ENCODE measurements at regions not wholly inside any gene's neighbourhood (a gene's known extent, or its start where the extent isn't known, plus 50 kb on each side); places are given as distances from the start of the nearest gene placed in this dataset.

DNA sequence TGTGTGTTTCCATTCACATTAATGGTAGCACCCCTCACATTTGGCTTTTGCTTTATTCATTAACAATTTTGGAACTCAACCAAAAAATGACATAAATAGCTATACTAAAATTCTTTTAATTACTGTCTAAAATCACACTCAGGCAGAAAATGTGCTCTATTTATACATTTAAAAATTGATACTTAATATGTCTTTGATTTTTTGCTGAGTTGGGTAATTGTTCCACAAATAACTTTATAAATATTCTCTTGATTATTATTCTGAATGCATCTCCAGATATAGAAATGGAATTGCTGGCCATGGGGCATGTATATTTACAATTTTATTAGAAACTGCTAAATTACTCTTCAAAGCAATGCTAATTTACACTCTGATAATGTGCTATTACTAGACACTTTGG lies 658.7 kb upstream of the CHRM3 start:
- H3K27me3 Mint-ChIP-seq (ENCODE audit: low read depth, unreplicated experiment): no peaks in the 10 kb centered on the region
- DNase-seq (ENCODE audit: low read depth): no peak
- H3K27me3 ChIP-seq (ENCODE audit: insufficient read depth, low read length): no peaks in the 10 kb centered on the region
- H3K4me3 Mint-ChIP-seq (ENCODE audit: unreplicated experiment): no peak overlapping the region
- no peaks in the 10 kb centered on the region for H3K4me1 Mint-ChIP-seq (ENCODE audit: low read depth, unreplicated experiment)
- no peaks in the 10 kb centered on the region for H3K4me1 ChIP-seq (ENCODE audit: insufficient read depth, low read length)
- H2AFZ ChIP-seq (ENCODE audit: low read depth, low read length): no peak overlapping the region
- H3K27ac ChIP-seq (ENCODE audit: low read depth, low read length): no peak overlapping the region
- no peaks in the 10 kb centered on the region for H3K36me3 ChIP-seq (ENCODE audit: insufficient read depth, low read length)
- no peaks in the 10 kb centered on the region for H3K79me2 ChIP-seq (ENCODE audit: insufficient read depth, low read length)
- no peak for FAIRE-seq
- H4K20me1 ChIP-seq (ENCODE audit: insufficient read depth, low read length): no peaks in the 10 kb centered on the region
- no peak overlapping the region for H3K27ac Mint-ChIP-seq (ENCODE audit: unreplicated experiment)
- H3K9ac ChIP-seq (ENCODE audit: low read length): no peak overlapping the region
- H3K36me3 Mint-ChIP-seq (ENCODE audit: low read depth, unreplicated experiment): no peaks in the 10 kb centered on the region
- TF ChIP-seq, protein P1, sequence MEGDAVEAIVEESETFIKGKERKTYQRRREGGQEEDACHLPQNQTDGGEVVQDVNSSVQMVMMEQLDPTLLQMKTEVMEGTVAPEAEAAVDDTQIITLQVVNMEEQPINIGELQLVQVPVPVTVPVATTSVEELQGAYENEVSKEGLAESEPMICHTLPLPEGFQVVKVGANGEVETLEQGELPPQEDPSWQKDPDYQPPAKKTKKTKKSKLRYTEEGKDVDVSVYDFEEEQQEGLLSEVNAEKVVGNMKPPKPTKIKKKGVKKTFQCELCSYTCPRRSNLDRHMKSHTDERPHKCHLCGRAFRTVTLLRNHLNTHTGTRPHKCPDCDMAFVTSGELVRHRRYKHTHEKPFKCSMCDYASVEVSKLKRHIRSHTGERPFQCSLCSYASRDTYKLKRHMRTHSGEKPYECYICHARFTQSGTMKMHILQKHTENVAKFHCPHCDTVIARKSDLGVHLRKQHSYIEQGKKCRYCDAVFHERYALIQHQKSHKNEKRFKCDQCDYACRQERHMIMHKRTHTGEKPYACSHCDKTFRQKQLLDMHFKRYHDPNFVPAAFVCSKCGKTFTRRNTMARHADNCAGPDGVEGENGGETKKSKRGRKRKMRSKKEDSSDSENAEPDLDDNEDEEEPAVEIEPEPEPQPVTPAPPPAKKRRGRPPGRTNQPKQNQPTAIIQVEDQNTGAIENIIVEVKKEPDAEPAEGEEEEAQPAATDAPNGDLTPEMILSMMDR (IDR thresholded peaks at IDR 0.05; ENCODE audit: insufficient read depth, low read depth, low read length): no peak
- TF ChIP-seq EZH2 (IDR thresholded peaks at IDR 0.05; ENCODE audit: insufficient read depth, low read length): no peak
- H3K9me3 Mint-ChIP-seq (ENCODE audit: unreplicated experiment): no peaks in the 10 kb centered on the region
- no peak overlapping the region for H3K4me3 ChIP-seq (ENCODE audit: insufficient read depth, low read depth, low read length)
- no peaks in the 10 kb centered on the region for H3K9me3 ChIP-seq (ENCODE audit: insufficient read depth, low read depth, low read length)
- H3K4me2 ChIP-seq (ENCODE audit: low read length): no peak overlapping the region

DNA sequence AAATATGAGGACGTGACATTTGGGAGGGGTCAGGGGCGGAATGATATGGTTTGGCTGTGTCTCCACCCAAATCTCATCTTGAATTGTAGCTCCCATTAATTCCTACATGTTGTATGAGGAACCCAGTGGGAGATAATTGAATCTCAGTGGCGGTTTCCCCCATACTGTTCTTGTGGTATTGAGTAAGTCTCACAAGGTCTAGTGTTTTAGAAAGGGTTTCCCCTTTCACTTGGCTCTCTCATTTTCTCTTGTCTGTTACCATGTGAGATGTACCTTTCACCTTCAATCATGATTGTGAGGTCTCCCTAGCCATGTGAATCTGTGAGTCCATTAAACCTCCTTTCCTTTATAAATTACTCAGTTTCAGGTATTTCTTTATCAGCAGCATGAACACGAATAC lies 663.6 kb upstream of the CHRM3 start:
- Histone ChIP-seq H3K9ac (ENCODE audit: low read length) (no peak overlapping the region), H3K79me2 (ENCODE audit: insufficient read depth, low read length) (no peaks in the 10 kb centered on the region), H3K4me2 (ENCODE audit: low read length) (no peak overlapping the region), H3K4me1 (ENCODE audit: insufficient read depth, low read length) (no peaks in the 10 kb centered on the region), H3K27ac (ENCODE audit: low read depth, low read length) (no peak overlapping the region), H3K9me3 (ENCODE audit: insufficient read depth, low read depth, low read length) (no peaks in the 10 kb centered on the region), H3K27me3 (ENCODE audit: insufficient read depth, low read length) (no peaks in the 10 kb centered on the region), H3K36me3 (ENCODE audit: insufficient read depth, low read length) (no peaks in the 10 kb centered on the region), H4K20me1 (ENCODE audit: insufficient read depth, low read length) (no peaks in the 10 kb centered on the region), H3K4me3 (ENCODE audit: insufficient read depth, low read depth, low read length) (no peak overlapping the region), H2AFZ (ENCODE audit: low read depth, low read length) (no peak overlapping the region)
- DNase-seq (ENCODE audit: low read depth): no peak
- no peak for FAIRE-seq
- TF ChIP-seq, protein P1 (IDR thresholded peaks at IDR 0.05; ENCODE audit: insufficient read depth, low read depth, low read length): no peak
- no peak for TF ChIP-seq EZH2 (IDR thresholded peaks at IDR 0.05; ENCODE audit: insufficient read depth, low read length)
- Mint-ChIP-seq H3K4me1 (ENCODE audit: low read depth, unreplicated experiment) (no peaks in the 10 kb centered on the region), H3K27ac (ENCODE audit: unreplicated experiment) (no peak overlapping the region), H3K4me3 (ENCODE audit: unreplicated experiment) (no peak overlapping the region), H3K27me3 (ENCODE audit: low read depth, unreplicated experiment) (no peaks in the 10 kb centered on the region), H3K36me3 (ENCODE audit: low read depth, unreplicated experiment) (no peaks in the 10 kb centered on the region), H3K9me3 (ENCODE audit: unreplicated experiment) (no peaks in the 10 kb centered on the region)

DNA sequence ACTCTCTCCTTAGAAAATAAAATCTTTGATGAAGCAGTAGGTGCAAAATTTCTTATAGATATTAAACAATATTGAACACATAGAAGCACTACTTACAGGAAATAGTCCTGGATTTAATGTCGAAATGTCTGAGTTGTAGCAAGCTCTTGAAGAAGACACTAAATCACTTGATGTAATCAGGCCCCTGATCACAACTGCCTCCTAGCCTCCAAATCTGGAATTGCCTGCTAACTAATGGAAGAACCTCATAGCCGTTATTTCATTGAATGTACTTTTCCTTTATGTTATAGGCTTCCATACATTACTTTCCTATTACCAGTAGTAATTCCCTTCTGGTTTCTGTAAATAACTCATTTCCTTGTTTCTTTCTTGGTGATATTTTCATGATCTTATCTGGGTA lies 675.7 kb upstream of the CHRM3 start:
- no peaks in the 10 kb centered on the region for H3K4me1 Mint-ChIP-seq (ENCODE audit: low read depth, unreplicated experiment)
- no peaks in the 10 kb centered on the region for H3K36me3 Mint-ChIP-seq (ENCODE audit: low read depth, unreplicated experiment)
- H2AFZ ChIP-seq (ENCODE audit: low read depth, low read length): no peak overlapping the region
- no peaks in the 10 kb centered on the region for H3K4me1 ChIP-seq (ENCODE audit: insufficient read depth, low read length)
- DNase-seq (ENCODE audit: low read depth) (no peak), FAIRE-seq (no peak)
- no peaks in the 10 kb centered on the region for H4K20me1 ChIP-seq (ENCODE audit: insufficient read depth, low read length)
- no peak for TF ChIP-seq EZH2 (IDR thresholded peaks at IDR 0.05; ENCODE audit: insufficient read depth, low read length)
- TF ChIP-seq, protein P1 (IDR thresholded peaks at IDR 0.05; ENCODE audit: insufficient read depth, low read depth, low read length): no peak
- no peaks in the 10 kb centered on the region for H3K27me3 Mint-ChIP-seq (ENCODE audit: low read depth, unreplicated experiment)
- H3K4me2 ChIP-seq (ENCODE audit: low read length): no peak overlapping the region
- H3K4me3 ChIP-seq (ENCODE audit: insufficient read depth, low read depth, low read length): no peak overlapping the region
- no peaks in the 10 kb centered on the region for H3K79me2 ChIP-seq (ENCODE audit: insufficient read depth, low read length)
- H3K27ac ChIP-seq (ENCODE audit: low read depth, low read length): no peak overlapping the region
- H3K9me3 Mint-ChIP-seq (ENCODE audit: unreplicated experiment): peaks cover 2% of the 10 kb centered on the region
- H3K27me3 ChIP-seq (ENCODE audit: insufficient read depth, low read length): no peaks in the 10 kb centered on the region
- no peak overlapping the region for H3K9ac ChIP-seq (ENCODE audit: low read length)
- H3K9me3 ChIP-seq (ENCODE audit: insufficient read depth, low read depth, low read length): no peaks in the 10 kb centered on the region
- no peaks in the 10 kb centered on the region for H3K36me3 ChIP-seq (ENCODE audit: insufficient read depth, low read length)
- no peak overlapping the region for H3K4me3 Mint-ChIP-seq (ENCODE audit: unreplicated experiment)
- H3K27ac Mint-ChIP-seq (ENCODE audit: unreplicated experiment): no peak overlapping the region

All from astrocyte (in vitro differentiated cells and primary cell).